GM21360 (cell line): ENCODE measurements at regions not wholly inside any gene's neighbourhood (a gene's known extent, or its start where the extent isn't known, plus 50 kb on each side); places are given as distances from the start of the nearest gene placed in this dataset.

Experiments
- ATAC-seq: cut with Tn5 transposase; IDR thresholded peaks from one replicate; pipeline ENCODE4 v1.9.1; 2021; ENCODE audit warnings: mild to moderate bottlenecking, moderate library complexity; ENCODE audit not compliant: unreplicated experiment

- ATAC-seq: no peak
Observed at GRCh38 chr14:55927028-55927427, 191.2 kb upstream of the PELI2 start.

- ATAC-seq: no peak
Observed at GRCh38 chr14:55928276-55928675, 189.9 kb upstream of the PELI2 start.

GRCh38 chr14:55929136-55929535 lies 189.1 kb upstream of the PELI2 start:
- no peak for ATAC-seq

- ATAC-seq: no peak
Observed at GRCh38 chr14:55930016-55930784, 188.0 kb upstream of the PELI2 start.

- no peak for ATAC-seq
Observed at GRCh38 chr14:55936691-55937090, 181.5 kb upstream of the PELI2 start.

GRCh38 chr14:55938249-55938791 lies 179.9 kb upstream of the PELI2 start:
- no peak for ATAC-seq

- ATAC-seq: no peak
Observed at GRCh38 chr14:55942076-55942654, 176.0 kb upstream of the PELI2 start.

GRCh38 chr14:55942826-55943225 lies 175.4 kb upstream of the PELI2 start:
- ATAC-seq: no peak

GRCh38 chr14:55944757-55945156 lies 173.5 kb upstream of the PELI2 start:
- ATAC-seq: no peak

GRCh38 chr14:55946231-55946630 lies 172.0 kb upstream of the PELI2 start:
- no peak for ATAC-seq

GRCh38 chr14:55948399-55948798 lies 169.8 kb upstream of the PELI2 start:
- ATAC-seq: no peak

GRCh38 chr14:55949708-55950107 lies 168.5 kb upstream of the PELI2 start:
- no peak for ATAC-seq

- ATAC-seq: no peak
Observed at GRCh38 chr14:55950135-55950534, 168.1 kb upstream of the PELI2 start.

- ATAC-seq: no peak
Observed at GRCh38 chr14:55951341-55952206, 166.6 kb upstream of the PELI2 start.

- no peak for ATAC-seq
Observed at GRCh38 chr14:55954108-55954507, 164.1 kb upstream of the PELI2 start.

- no peak for ATAC-seq
Observed at GRCh38 chr14:55955175-55955574, 163.0 kb upstream of the PELI2 start.

GRCh38 chr14:55957950-55958349 lies 160.3 kb upstream of the PELI2 start:
- ATAC-seq: no peak

- no peak for ATAC-seq
Observed at GRCh38 chr14:55963295-55963694, 154.9 kb upstream of the PELI2 start.

- no peak for ATAC-seq
Observed at GRCh38 chr14:55964091-55964490, 154.1 kb upstream of the PELI2 start.

- ATAC-seq: no peak
Observed at GRCh38 chr14:55964821-55965220, 153.4 kb upstream of the PELI2 start.

GRCh38 chr14:55965851-55966250 lies 152.4 kb upstream of the PELI2 start:
- ATAC-seq: no peak
